ENCODE measurements at regions not wholly inside any gene's neighbourhood (a gene's known extent, or its start where the extent isn't known, plus 50 kb on each side); places are given as distances from the start of the nearest gene placed in this dataset.

- H3K36me3 ChIP-seq (ENCODE audit: control insufficient read depth, insufficient read depth, low read length), result no peaks in the 10 kb centered on the region
- no peak overlapping the region for H2BK120ac ChIP-seq (ENCODE audit: low read depth, low read length)
- 0 out of 2 replicates have a peak, but pooled peaks cover 3% of the 10 kb centered on the region for H3K9me1 ChIP-seq (ENCODE audit: insufficient read depth, low read length)
- DNase-seq, result no peak
- H3K9me3 ChIP-seq (ENCODE audit: control insufficient read depth, insufficient read depth, low read length), result no peaks in the 10 kb centered on the region
- POLR2A ChIA-PET (ENCODE audit: unreplicated experiment), result no interaction called here
- intact Hi-C loops (cut with micrococcal nuclease) (no loop called here), in situ Hi-C loops (cut with MboI; ENCODE audit: low sequenced_read_pairs) (no loop called here), dilution Hi-C loops (cut with HindIII; ENCODE audit: low sequenced_read_pairs, unreplicated experiment) (no loop called here)
- H3K79me1 ChIP-seq (ENCODE audit: low read depth in 1 of 2, low read length in 2 of 2), result no peaks in the 10 kb centered on the region
- no peak overlapping the region for H2BK20ac ChIP-seq (ENCODE audit: low read depth, low read length)
- H2AFZ ChIP-seq (replicated peaks; ENCODE audit: low read length, poor library complexity), result no peak overlapping the region
- no peak overlapping the region for H2AK5ac ChIP-seq (ENCODE audit: low read depth, low read length)
- no CpG with 5 or more reads among the region's 1 CpG for WGBS, 2 experiments (ENCODE audit: extremely low coverage in 2 of 2, insufficient read length in 1 of 2)
- H4K20me1 ChIP-seq (ENCODE audit: insufficient read depth, low read length), result no peaks in the 10 kb centered on the region
- H3K4ac ChIP-seq (ENCODE audit: low read depth, low read length), result no peak overlapping the region
- no peak overlapping the region for H4K91ac ChIP-seq (ENCODE audit: insufficient read depth, low read depth, low read length)
- no TSS peak for BruUV-seq (replicated peaks)
- TF ChIP-seq POLR2A (IDR thresholded peaks at IDR 0.05; ENCODE audit: low read depth, low read length) (no peak), SMC3 (IDR thresholded peaks at IDR 0.05; ENCODE audit: low read depth, low read length) (no peak), NFE2L2 (IDR thresholded peaks at IDR 0.05; ENCODE audit: low read depth, low read length) (no peak), FOS (IDR thresholded peaks at IDR 0.05; ENCODE audit: low read depth, low read length) (no peak), MAFK (IDR thresholded peaks at IDR 0.05; ENCODE audit: low read depth, low read length) (no peak), RAD21 (IDR thresholded peaks at IDR 0.05; ENCODE audit: low read length) (no peak), MAZ (IDR thresholded peaks at IDR 0.05; ENCODE audit: borderline replicate concordance, low read depth, low read length) (no peak), USF2 (IDR thresholded peaks at IDR 0.05; ENCODE audit: low read depth, low read length) (no peak), CEBPB (IDR thresholded peaks at IDR 0.05; ENCODE audit: low read depth, low read length) (no peak), RCOR1 (IDR thresholded peaks at IDR 0.05; ENCODE audit: insufficient replicate concordance, low read length) (no peak), BHLHE40 (IDR thresholded peaks at IDR 0.05; ENCODE audit: low read depth, low read length) (no peak)
- no peak overlapping the region for H2BK5ac ChIP-seq (ENCODE audit: low read depth, low read length, poor library complexity, severe bottlenecking)
- ATAC-seq (ENCODE audit: low read depth), result no peak
- CTCF ChIA-PET, result no interaction called here
- no peak overlapping the region for H2BK15ac ChIP-seq (ENCODE audit: low read depth, low read length)
- H3K14ac ChIP-seq (replicated peaks; ENCODE audit: low read depth, low read length), result no peak overlapping the region
- H3K18ac ChIP-seq (ENCODE audit: low read depth, low read length), result no peak overlapping the region
- no peak overlapping the region for H3K23ac ChIP-seq (ENCODE audit: low read depth, low read length)
- H3K56ac ChIP-seq (ENCODE audit: extremely low read depth, insufficient read depth, low read length), result no peak overlapping the region
- H3K4me2 ChIP-seq (ENCODE audit: low read depth, low read length), result no peak overlapping the region
- H3K27me3 ChIP-seq (ENCODE audit: control insufficient read depth, insufficient read depth, low read length), result no peaks in the 10 kb centered on the region; the same call in none of the 2 replicates
- H3K27ac ChIP-seq (ENCODE audit: insufficient read depth, low read length), result no peak overlapping the region
- no peak overlapping the region for H3K4me3 ChIP-seq (ENCODE audit: insufficient read depth, low read depth, low read length)
- no peaks in the 10 kb centered on the region; the same call in 1 of the 2 replicates for H3K4me1 ChIP-seq (ENCODE audit: control insufficient read depth, insufficient read depth, low read length)
- no peak overlapping the region for H3K9ac ChIP-seq (ENCODE audit: low read depth, low read length)
- H4K8ac ChIP-seq (ENCODE audit: low read depth in 2 of 2, low read length in 2 of 2), result no peak overlapping the region
- no peak overlapping the region for H4K5ac ChIP-seq (ENCODE audit: low read depth, low read length)
- no peak overlapping the region for H2AK9ac ChIP-seq (replicated peaks; ENCODE audit: low read depth, low read length, poor library complexity)
Measured at GRCh38 chr5:36406023-36406422, 104.3 kb upstream of the RANBP3L start.

Data from IMR-90 (cell line).